SKM-1 treated with dmso at 0.1 percent for 144 hours (cell line): ENCODE measurements at regions not wholly inside any gene's neighbourhood (a gene's known extent, or its start where the extent isn't known, plus 50 kb on each side); places are given as distances from the start of the nearest gene placed in this dataset.

Experiments used
- DNase-seq: peaks from one replicate; lab custom pipeline; 2025; ENCODE audit not compliant: unreplicated experiment; lab: John Stamatoyannopoulos, UW

GRCh38 chrX:16222151-16222550 is 54.9 kb downstream of the MAGEB17 start:
- no peak for DNase-seq

GRCh38 chrX:16223385-16223784 is 56.1 kb downstream of the MAGEB17 start:
- no peak for DNase-seq

- DNase-seq = no peak
These were observed 71.9 kb downstream of the MAGEB17 start for GRCh38 chrX:16239211-16239610.

GRCh38 chrX:16240231-16240905 is 73.1 kb downstream of the MAGEB17 start:
- no peak for DNase-seq

- no peak for DNase-seq
These were observed 73.7 kb downstream of the MAGEB17 start for GRCh38 chrX:16240968-16241367.

GRCh38 chrX:16250296-16250695 is 83.0 kb downstream of the MAGEB17 start:
- no peak for DNase-seq

- DNase-seq = no peak
These were observed 84.5 kb downstream of the MAGEB17 start for GRCh38 chrX:16251782-16252181.

GRCh38 chrX:16258882-16259281 is 91.6 kb downstream of the MAGEB17 start:
- no peak for DNase-seq

GRCh38 chrX:16267431-16267830 is 100.2 kb downstream of the MAGEB17 start:
- DNase-seq = no peak

GRCh38 chrX:16268206-16268605 is 100.9 kb downstream of the MAGEB17 start:
- no peak for DNase-seq

- DNase-seq = no peak
These were observed 111.6 kb downstream of the MAGEB17 start for GRCh38 chrX:16278927-16279326.

GRCh38 chrX:16282209-16282608 is 114.9 kb downstream of the MAGEB17 start:
- DNase-seq = no peak

GRCh38 chrX:16284842-16285241 is 117.6 kb downstream of the MAGEB17 start:
- no peak for DNase-seq

- DNase-seq = no peak
These were observed 123.7 kb downstream of the MAGEB17 start for GRCh38 chrX:16290997-16291396.

GRCh38 chrX:16300831-16301230 is 133.6 kb downstream of the MAGEB17 start:
- no peak for DNase-seq

GRCh38 chrX:16304751-16305150 is 137.5 kb downstream of the MAGEB17 start:
- no peak for DNase-seq

GRCh38 chrX:16305187-16305586 is 137.9 kb downstream of the MAGEB17 start:
- DNase-seq = no peak

GRCh38 chrX:16307950-16308349 is 140.7 kb downstream of the MAGEB17 start:
- no peak for DNase-seq

- no peak for DNase-seq
These were observed 141.5 kb downstream of the MAGEB17 start for GRCh38 chrX:16308773-16309172.

GRCh38 chrX:16310326-16310725 is 143.0 kb downstream of the MAGEB17 start:
- no peak for DNase-seq

GRCh38 chrX:16311671-16312070 is 144.4 kb downstream of the MAGEB17 start:
- no peak for DNase-seq

- DNase-seq = no peak
These were observed 145.7 kb downstream of the MAGEB17 start for GRCh38 chrX:16312761-16313623.
